DND-41 (cell line): ENCODE measurements at regions not wholly inside any gene's neighbourhood (a gene's known extent, or its start where the extent isn't known, plus 50 kb on each side); places are given as distances from the start of the nearest gene placed in this dataset.

Source experiments
- ATAC-seq: fragments of 200-7000 bp; cut with Tn5 transposase; 3 replicates; pipeline ENCODE4 v1.9.1; 2021; ENCODE audit warnings: low read depth; ENCODE audit not compliant: insufficient read depth
- DNase-seq: peaks from one replicate; pipeline ENCODE4 v3.0.0-alpha.2; 2020
- H2AFZ ChIP-seq: 2 replicates; pipeline ENCODE4 v1.6.0; 2012; ENCODE audit warnings: low read depth, low read length
- H3K27ac ChIP-seq: 2 replicates; pipeline ENCODE4 v1.5.1; 2012; ENCODE audit warnings: low read length, inconsistent platforms
- H3K27me3 ChIP-seq: fragments of 200-600 bp; sonication (generic); 2 replicates; pipeline ENCODE4 v1.6.0; 2012; ENCODE audit warnings: low read length, mild to moderate bottlenecking, inconsistent platforms; ENCODE audit not compliant: insufficient read depth, poor library complexity
- H3K36me3 ChIP-seq: 2 replicates; pipeline ENCODE4 v1.5.1; 2012; ENCODE audit warnings: low read length, inconsistent platforms; ENCODE audit not compliant: insufficient read depth
- H3K4me1 ChIP-seq: 2 replicates; pipeline ENCODE4 v1.5.1; 2012; ENCODE audit warnings: mild to moderate bottlenecking, low read length; ENCODE audit not compliant: insufficient read depth
- H3K4me2 ChIP-seq: 2 replicates; pipeline ENCODE4 v1.6.0; 2012; ENCODE audit warnings: mild to moderate bottlenecking, moderate library complexity, low read length, inconsistent platforms; ENCODE audit not compliant: insufficient read depth
- H3K4me3 ChIP-seq, 2 experiments: fragments of 200-600 bp in 1 of 2; shearing (Covaris generic) in 1 of 2; 2 replicates each; pipeline ENCODE4 v1.5.1; 2012 to 2016; ENCODE audit warnings: inconsistent platforms in 2 of 2, low read length in 2 of 2, mild to moderate bottlenecking in 2 of 2, low read depth in 1 of 2, moderate library complexity in 1 of 2
- H3K79me2 ChIP-seq: 2 replicates; pipeline ENCODE4 v1.6.0; 2012; ENCODE audit warnings: low read length, inconsistent platforms; ENCODE audit not compliant: insufficient read depth
- H3K9ac ChIP-seq: 2 replicates; pipeline ENCODE4 v1.6.0; 2012; ENCODE audit warnings: low read depth, mild to moderate bottlenecking, inconsistent platforms, low read length, moderate library complexity
- H3K9me3 ChIP-seq: 2 replicates; pipeline ENCODE4 v1.5.1; 2012; ENCODE audit warnings: low read length, moderate library complexity, mild to moderate bottlenecking, inconsistent platforms; ENCODE audit not compliant: insufficient read depth, severe bottlenecking
- H4K20me1 ChIP-seq: 2 replicates; pipeline ENCODE4 v1.6.0; 2012; ENCODE audit warnings: low read length; ENCODE audit not compliant: insufficient read depth
- CTCF ChIP-seq: IDR thresholded peaks from 2 replicates; pipeline ENCODE4 v1.5.1; 2012; ENCODE audit warnings: borderline replicate concordance, low read length, moderate library complexity, mild to moderate bottlenecking; ENCODE audit not compliant: poor library complexity, severe bottlenecking; ENCODE audit errors: extremely low read depth
- EZH2 ChIP-seq: IDR thresholded peaks from 3 replicates; pipeline ENCODE4 v1.6.1; 2012; ENCODE audit warnings: borderline replicate concordance, low read depth, mild to moderate bottlenecking, moderate library complexity, low read length, inconsistent platforms; ENCODE audit not compliant: severe bottlenecking

- H3K4me2 ChIP-seq = no peak overlapping the region
- no peaks in the 10 kb centered on the region for H4K20me1 ChIP-seq
- no peak for ATAC-seq
- H3K9me3 ChIP-seq = peaks cover 4% of the 10 kb centered on the region
- H3K27me3 ChIP-seq = no peaks in the 10 kb centered on the region
- no peak overlapping the region for H3K9ac ChIP-seq
- no peak overlapping the region for H3K27ac ChIP-seq
- no peaks in the 10 kb centered on the region for H3K36me3 ChIP-seq
- no peak overlapping the region for H3K4me3 ChIP-seq
- H2AFZ ChIP-seq = no peak overlapping the region
- DNase-seq = no peak
- no peaks in the 10 kb centered on the region for H3K79me2 ChIP-seq
- no peak for TF ChIP-seq CTCF
- H3K4me1 ChIP-seq = no peaks in the 10 kb centered on the region
Observed at GRCh38 chr4:45172636-45173035, 446.3 kb upstream of the GNPDA2 start.

GRCh38 chr4:45160951-45161350 is 434.6 kb upstream of the GNPDA2 start:
- no peaks in the 10 kb centered on the region for H3K9me3 ChIP-seq
- H3K9ac ChIP-seq = no peak overlapping the region
- H3K27ac ChIP-seq = no peak overlapping the region
- no peak overlapping the region for H3K4me3 ChIP-seq
- no peaks in the 10 kb centered on the region for H3K36me3 ChIP-seq
- H3K79me2 ChIP-seq = no peaks in the 10 kb centered on the region
- H4K20me1 ChIP-seq = no peaks in the 10 kb centered on the region
- TF ChIP-seq CTCF (no peak), EZH2 (no peak)
- DNase-seq (no peak), ATAC-seq (no peak)
- H3K4me1 ChIP-seq = no peaks in the 10 kb centered on the region
- H3K4me2 ChIP-seq = no peak overlapping the region
- no peaks in the 10 kb centered on the region for H3K27me3 ChIP-seq
- no peak overlapping the region for H2AFZ ChIP-seq

- DNase-seq = no peak
- no peak overlapping the region for H2AFZ ChIP-seq
Observed at GRCh38 chr4:45155081-45155777, 428.9 kb upstream of the GNPDA2 start.

More at GRCh38 chr4:45155081-45155777, 428.9 kb upstream of the GNPDA2 start:
- H3K9me3 ChIP-seq = no peaks in the 10 kb centered on the region
- H4K20me1 ChIP-seq = no peaks in the 10 kb centered on the region
- no peak overlapping the region for H3K9ac ChIP-seq
- ATAC-seq = no peak
- H3K4me2 ChIP-seq = no peak overlapping the region
- no peaks in the 10 kb centered on the region for H3K27me3 ChIP-seq
- H3K4me3 ChIP-seq = no peak overlapping the region
- H3K36me3 ChIP-seq = no peaks in the 10 kb centered on the region
- H3K27ac ChIP-seq = no peak overlapping the region
- H3K4me1 ChIP-seq = no peaks in the 10 kb centered on the region
- H3K79me2 ChIP-seq = no peaks in the 10 kb centered on the region
- TF ChIP-seq CTCF = no peak
- no peak for TF ChIP-seq EZH2
